GM12875 (cell line): ENCODE measurements at regions not wholly inside any gene's neighbourhood (a gene's known extent, or its start where the extent isn't known, plus 50 kb on each side); places are given as distances from the start of the nearest gene placed in this dataset.

Experiments
- H3K4me3 ChIP-seq: one replicate; pipeline ENCODE4 v1.5.1; 2011; ENCODE audit warnings: low read depth, low read length, control low read depth
- CTCF ChIP-seq: IDR thresholded peaks from 2 replicates; pipeline ENCODE4 v1.5.1; 2011; ENCODE audit warnings: low read depth, mild to moderate bottlenecking, control low read depth, inconsistent platforms, low read length, moderate library complexity, borderline replicate concordance; ENCODE audit not compliant: insufficient read depth

DNA sequence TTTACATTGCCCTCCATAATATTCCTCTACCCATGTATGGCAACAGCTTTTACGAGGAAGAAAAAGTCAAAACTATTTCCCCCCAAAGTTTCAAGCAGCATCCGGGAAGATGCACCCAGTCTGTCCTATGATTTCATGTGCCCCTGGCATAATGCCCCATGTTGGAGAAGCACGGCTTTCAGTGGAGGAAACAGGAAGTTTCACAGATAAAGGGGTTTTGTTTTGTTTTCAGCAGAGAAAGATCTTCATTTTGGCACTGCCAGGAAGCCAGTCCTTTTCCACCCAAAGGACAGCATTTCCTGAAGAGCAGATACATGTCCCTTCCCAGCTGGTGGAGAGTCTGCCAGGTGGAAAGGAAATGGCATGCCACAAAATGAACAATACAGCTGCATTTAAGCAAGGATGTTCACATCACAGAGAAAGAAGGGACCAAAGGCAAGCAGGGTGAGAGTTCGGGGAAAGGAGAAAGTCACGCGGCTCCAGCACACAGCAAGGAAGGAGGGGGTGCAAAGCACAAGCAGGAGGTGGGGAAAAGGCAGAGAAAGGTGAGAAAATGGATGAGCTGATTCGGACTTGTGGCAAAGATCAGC lies 95.3 kb upstream of the HIVEP3 start:
- TF ChIP-seq CTCF: no peak
- H3K4me3 ChIP-seq: no peak overlapping the region

- H3K4me3 ChIP-seq: no peak overlapping the region
- TF ChIP-seq CTCF: no peak
These were observed 94.1 kb upstream of the HIVEP3 start for GRCh38 chr1:42012852-42013251.

DNA sequence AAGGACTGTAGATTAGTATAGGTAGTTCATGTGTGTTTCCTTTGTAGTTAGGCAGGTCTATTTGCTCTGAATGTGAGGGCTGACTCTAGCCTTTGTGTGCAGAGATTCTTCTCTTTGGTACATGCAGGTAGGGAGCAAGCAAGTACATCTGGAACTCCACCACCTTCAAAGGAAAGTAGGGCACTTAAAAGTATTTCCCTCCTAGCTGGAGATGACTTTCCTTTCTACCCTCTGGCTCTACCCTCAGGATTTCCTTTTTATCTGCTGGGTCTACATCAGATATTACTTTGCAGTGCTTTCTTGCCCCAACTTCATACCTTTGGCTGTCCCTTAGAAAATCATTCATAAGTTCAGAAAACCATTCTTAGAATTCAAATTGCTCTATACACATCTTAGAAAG lies 91.7 kb upstream of the HIVEP3 start:
- TF ChIP-seq CTCF: no peak
- no peak overlapping the region for H3K4me3 ChIP-seq

- TF ChIP-seq CTCF: no peak
- H3K4me3 ChIP-seq: no peak overlapping the region
These were observed 89.5 kb upstream of the HIVEP3 start for GRCh38 chr1:42008264-42008663.

DNA sequence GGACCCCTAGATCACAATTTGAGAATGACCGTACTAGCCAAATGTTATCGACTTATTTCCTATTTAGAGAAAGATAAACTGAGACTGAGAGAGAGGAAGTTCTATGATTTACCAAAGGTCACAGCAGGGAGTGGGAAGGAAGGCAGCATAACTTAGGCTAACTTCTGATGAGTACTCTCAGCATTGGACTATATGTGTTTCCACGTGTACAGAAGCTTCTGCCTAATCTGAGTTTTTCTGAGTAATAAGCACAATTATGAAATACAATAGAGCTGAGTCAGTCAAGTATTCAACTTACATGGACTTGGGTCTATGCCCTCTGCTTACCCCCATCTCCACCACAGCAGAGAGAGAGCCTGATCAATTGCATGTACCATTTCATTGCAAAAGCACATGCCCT lies 88.1 kb upstream of the HIVEP3 start:
- H3K4me3 ChIP-seq: no peak overlapping the region
- no peak for TF ChIP-seq CTCF

GRCh38 chr1:42006093-42006492 lies 87.4 kb upstream of the HIVEP3 start:
- no peak overlapping the region for H3K4me3 ChIP-seq
- TF ChIP-seq CTCF: no peak

- no peak overlapping the region for H3K4me3 ChIP-seq
- no peak for TF ChIP-seq CTCF
These were observed 86.8 kb upstream of the HIVEP3 start for GRCh38 chr1:42005530-42005929.
